HG02938 (cell line): ENCODE measurements at regions not wholly inside any gene's neighbourhood (a gene's known extent, or its start where the extent isn't known, plus 50 kb on each side); places are given as distances from the start of the nearest gene placed in this dataset.
"Not testable (repeated sequence)": the region's sequence is repeated elsewhere in the genome, so short reads cannot be mapped to it uniquely, and the experiment has no call there.

Source experiments
- ATAC-seq: cut with Tn5 transposase; IDR thresholded peaks from one replicate; pipeline ENCODE4 v1.9.1; 2021; ENCODE audit warnings: mild to moderate bottlenecking, moderate library complexity; ENCODE audit not compliant: unreplicated experiment

- ATAC-seq: no peak
These were observed 1098.5 kb upstream of the LCORL start for GRCh38 chr4:19119904-19120560.

- no peak for ATAC-seq
These were observed 1095.5 kb upstream of the LCORL start for GRCh38 chr4:19117022-19117421.

- ATAC-seq: no peak
These were observed 1082.6 kb upstream of the LCORL start for GRCh38 chr4:19104176-19104575.

- ATAC-seq: no peak
These were observed 1074.0 kb upstream of the LCORL start for GRCh38 chr4:19095491-19096046.

GRCh38 chr4:19093951-19094350 lies 1072.4 kb upstream of the LCORL start:
- no peak for ATAC-seq

- ATAC-seq: no peak
These were observed 1071.2 kb upstream of the LCORL start for GRCh38 chr4:19092797-19093196.

GRCh38 chr4:19074036-19074435 lies 1052.5 kb upstream of the LCORL start:
- no peak for ATAC-seq

- no peak for ATAC-seq
These were observed 1042.1 kb upstream of the LCORL start for GRCh38 chr4:19063662-19064061.

- no peak for ATAC-seq
These were observed 1033.4 kb upstream of the LCORL start for GRCh38 chr4:19054916-19055315.

GRCh38 chr4:19051831-19052230 lies 1030.3 kb upstream of the LCORL start:
- no peak for ATAC-seq

- no peak for ATAC-seq
These were observed 1025.8 kb upstream of the LCORL start for GRCh38 chr4:19047279-19047880.

- ATAC-seq: no peak
These were observed 1018.3 kb upstream of the LCORL start for GRCh38 chr4:19039816-19040215.

- no peak for ATAC-seq
These were observed 1016.7 kb upstream of the LCORL start for GRCh38 chr4:19038231-19038630.

- ATAC-seq: no peak
These were observed 1012.5 kb upstream of the LCORL start for GRCh38 chr4:19033816-19034733.

GRCh38 chr4:19030536-19030935 lies 1009.0 kb upstream of the LCORL start:
- no peak for ATAC-seq

GRCh38 chr4:19030048-19030447 lies 1008.5 kb upstream of the LCORL start:
- no peak for ATAC-seq

GRCh38 chr4:19026281-19026680 lies 1004.7 kb upstream of the LCORL start:
- no peak for ATAC-seq

GRCh38 chr4:19025031-19025430 lies 1003.5 kb upstream of the LCORL start:
- no peak for ATAC-seq

- no peak for ATAC-seq
These were observed 1002.5 kb upstream of the LCORL start for GRCh38 chr4:19024047-19024446.

GRCh38 chr4:19021617-19022016 lies 1000.1 kb upstream of the LCORL start:
- ATAC-seq: no peak

GRCh38 chr4:19016550-19016949 lies 995.0 kb upstream of the LCORL start:
- not testable (repeated sequence) for ATAC-seq
